ENCODE measurements at regions not wholly inside any gene's neighbourhood (a gene's known extent, or its start where the extent isn't known, plus 50 kb on each side); places are given as distances from the start of the nearest gene placed in this dataset.
A peak's percentile ranks its signal among the peaks of the same experiment; 100 is the strongest.

DNA sequence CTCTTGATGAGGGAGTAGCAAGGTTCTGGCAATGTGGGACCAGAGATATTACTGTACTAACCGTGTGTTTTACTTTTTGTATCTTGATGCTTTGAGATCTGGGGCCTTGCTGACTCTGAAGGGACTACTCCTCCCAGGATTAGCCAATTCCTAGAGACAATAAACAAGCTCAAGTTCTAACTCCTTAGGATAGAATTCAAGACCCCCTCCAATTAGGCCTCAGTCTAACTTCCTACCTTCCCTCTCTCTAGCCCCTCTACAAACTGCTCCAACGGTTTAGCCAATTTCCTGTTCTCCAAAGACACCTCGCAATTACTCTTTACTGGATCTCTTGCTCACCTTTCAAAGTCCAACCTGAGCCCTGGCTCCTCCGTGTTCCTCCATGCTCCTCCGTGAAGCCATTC lies 158.7 kb upstream of the JARID2 start:
- DNase-seq: no peak
- H3K36me3 ChIP-seq (ENCODE audit: control insufficient read depth, insufficient read depth, low read length): no peaks in the 10 kb centered on the region
- no peak overlapping the region for H3K4me3 ChIP-seq (ENCODE audit: low read depth, low read length)
- TF ChIP-seq, protein P1, sequence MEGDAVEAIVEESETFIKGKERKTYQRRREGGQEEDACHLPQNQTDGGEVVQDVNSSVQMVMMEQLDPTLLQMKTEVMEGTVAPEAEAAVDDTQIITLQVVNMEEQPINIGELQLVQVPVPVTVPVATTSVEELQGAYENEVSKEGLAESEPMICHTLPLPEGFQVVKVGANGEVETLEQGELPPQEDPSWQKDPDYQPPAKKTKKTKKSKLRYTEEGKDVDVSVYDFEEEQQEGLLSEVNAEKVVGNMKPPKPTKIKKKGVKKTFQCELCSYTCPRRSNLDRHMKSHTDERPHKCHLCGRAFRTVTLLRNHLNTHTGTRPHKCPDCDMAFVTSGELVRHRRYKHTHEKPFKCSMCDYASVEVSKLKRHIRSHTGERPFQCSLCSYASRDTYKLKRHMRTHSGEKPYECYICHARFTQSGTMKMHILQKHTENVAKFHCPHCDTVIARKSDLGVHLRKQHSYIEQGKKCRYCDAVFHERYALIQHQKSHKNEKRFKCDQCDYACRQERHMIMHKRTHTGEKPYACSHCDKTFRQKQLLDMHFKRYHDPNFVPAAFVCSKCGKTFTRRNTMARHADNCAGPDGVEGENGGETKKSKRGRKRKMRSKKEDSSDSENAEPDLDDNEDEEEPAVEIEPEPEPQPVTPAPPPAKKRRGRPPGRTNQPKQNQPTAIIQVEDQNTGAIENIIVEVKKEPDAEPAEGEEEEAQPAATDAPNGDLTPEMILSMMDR (IDR thresholded peaks at IDR 0.05; ENCODE audit: insufficient read depth in 1 of 2, low read depth in 1 of 2, low read length in 1 of 2, severe bottlenecking in 1 of 2, unreplicated experiment in 1 of 2): no peak
- H3K4me1 ChIP-seq: no peaks in the 10 kb centered on the region
- H3K9me3 ChIP-seq: no peaks in the 10 kb centered on the region
- Mint-ChIP-seq H3K27me3 (ENCODE audit: insufficient read depth, unreplicated experiment) (no peaks in the 10 kb centered on the region), H3K4me1 (ENCODE audit: low read depth, unreplicated experiment) (no peaks in the 10 kb centered on the region), H3K9me3 (ENCODE audit: unreplicated experiment) (no peaks in the 10 kb centered on the region), H3K27ac (ENCODE audit: unreplicated experiment) (no peak overlapping the region), H3K4me3 (ENCODE audit: unreplicated experiment) (no peak overlapping the region), H3K36me3 (ENCODE audit: insufficient read depth, unreplicated experiment) (no peaks in the 10 kb centered on the region)
- no peaks in the 10 kb centered on the region for H3K27me3 ChIP-seq (replicated peaks; ENCODE audit: control insufficient read depth, insufficient read depth, low read length)
- ChIA-PET POLR2A (no interaction called here), CTCF (no interaction called here)
- intact Hi-C loops (cut with micrococcal nuclease; ENCODE audit: unreplicated experiment): no loop called here
- no TSS peak for BruUV-seq (replicated peaks)

DNA sequence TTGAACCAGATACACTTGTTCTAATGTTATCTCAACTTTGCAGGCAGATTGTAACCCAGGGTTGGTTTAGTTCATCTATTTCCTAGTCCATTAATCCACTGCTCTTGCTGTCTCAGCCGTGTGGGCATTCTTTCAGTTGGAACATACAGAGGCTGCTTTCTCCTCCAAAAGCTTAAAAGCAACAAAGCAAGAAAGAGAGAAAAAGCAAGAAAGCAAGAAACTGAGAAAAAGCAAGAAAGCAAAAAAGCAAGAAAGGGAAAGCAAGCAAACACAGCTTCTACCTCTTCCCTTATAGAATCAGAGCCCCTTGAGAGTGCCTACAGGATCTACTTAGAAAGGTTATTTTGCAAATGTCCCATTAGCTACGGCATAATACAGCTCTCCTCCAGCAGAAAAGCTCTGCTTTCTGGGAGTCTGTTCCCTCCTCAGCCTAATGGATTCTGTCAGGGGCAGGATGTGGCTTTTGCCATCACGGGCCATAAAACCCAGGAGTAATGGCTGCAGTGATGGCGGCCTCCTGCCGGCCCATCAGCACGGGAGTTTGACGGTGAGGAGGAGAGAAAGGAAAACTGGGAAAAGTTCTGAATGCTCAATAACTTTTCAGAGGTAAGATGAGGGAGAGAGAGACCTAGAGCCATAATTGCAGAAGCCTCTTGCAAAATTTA lies 156.8 kb upstream of the JARID2 start:
- Mint-ChIP-seq H3K36me3 (ENCODE audit: insufficient read depth, unreplicated experiment) (no peaks in the 10 kb centered on the region), H3K27ac (ENCODE audit: unreplicated experiment) (no peak overlapping the region), H3K9me3 (ENCODE audit: unreplicated experiment) (no peaks in the 10 kb centered on the region), H3K27me3 (ENCODE audit: insufficient read depth, unreplicated experiment) (no peaks in the 10 kb centered on the region), H3K4me3 (ENCODE audit: unreplicated experiment) (no peak overlapping the region), H3K4me1 (ENCODE audit: low read depth, unreplicated experiment) (no peaks in the 10 kb centered on the region)
- Histone ChIP-seq H3K4me1 (no peaks in the 10 kb centered on the region), H3K36me3 (ENCODE audit: control insufficient read depth, insufficient read depth, low read length) (no peaks in the 10 kb centered on the region), H3K27me3 (replicated peaks; ENCODE audit: control insufficient read depth, insufficient read depth, low read length) (no peaks in the 10 kb centered on the region), H3K4me3 (ENCODE audit: low read depth, low read length) (no peak overlapping the region), H3K9me3 (no peaks in the 10 kb centered on the region)
- ChIA-PET CTCF (interaction anchor here (0.6 kb wide), 1 partner anchor 113 kb away, joined by 3 read pairs; no protein-coding TSS in a partner anchor), POLR2A (no interaction called here)
- intact Hi-C loops (cut with micrococcal nuclease; ENCODE audit: unreplicated experiment): no loop called here
- TF ChIP-seq, protein P1 (IDR thresholded peaks at IDR 0.05; ENCODE audit: insufficient read depth in 1 of 2, low read depth in 1 of 2, low read length in 1 of 2, severe bottlenecking in 1 of 2, unreplicated experiment in 1 of 2): no peak
- no peak for DNase-seq
- BruUV-seq (replicated peaks): no TSS peak

DNA sequence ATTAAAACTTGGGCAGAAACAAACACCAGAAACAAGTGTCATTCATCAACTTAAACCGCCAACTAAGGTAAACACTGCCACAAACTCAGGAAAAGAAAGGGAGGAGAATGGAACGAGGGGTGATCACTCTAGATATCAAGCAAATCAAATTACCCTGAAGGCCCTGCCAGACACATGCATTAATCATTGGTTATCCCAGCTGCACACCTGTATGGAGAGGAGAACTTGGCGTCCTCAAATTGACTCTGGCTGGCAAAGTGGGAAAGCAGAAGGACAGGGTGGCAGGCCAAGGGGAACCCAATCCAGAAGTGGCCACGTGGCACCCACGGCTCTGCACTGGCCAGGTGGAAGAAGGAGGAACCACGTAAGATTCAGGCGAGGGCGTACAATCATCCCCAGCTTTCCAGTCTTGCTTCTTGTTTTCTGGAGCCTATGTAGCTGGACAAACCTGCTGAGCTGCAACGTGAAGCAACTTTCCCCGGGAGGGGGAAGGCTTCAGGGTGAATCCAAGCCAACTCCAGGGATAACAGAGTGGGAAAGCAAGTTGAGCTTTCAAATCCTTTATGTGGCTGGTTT lies 156.2 kb upstream of the JARID2 start:
- DNase-seq: peak in 1 of 2 experiments; percentile 32
- no TSS peak for BruUV-seq (replicated peaks)
- no peak overlapping the region for H3K4me3 Mint-ChIP-seq (ENCODE audit: unreplicated experiment)
- no peaks in the 10 kb centered on the region for H3K36me3 Mint-ChIP-seq (ENCODE audit: insufficient read depth, unreplicated experiment)
- POLR2A ChIA-PET: interaction anchor here (0.6 kb wide), 1 partner anchor 304 kb away, joined by 6 read pairs; no protein-coding TSS in a partner anchor
- intact Hi-C loops (cut with micrococcal nuclease; ENCODE audit: unreplicated experiment): no loop called here
- TF ChIP-seq, protein P1 (IDR thresholded peaks at IDR 0.05; ENCODE audit: insufficient read depth in 1 of 2, low read depth in 1 of 2, low read length in 1 of 2, severe bottlenecking in 1 of 2, unreplicated experiment in 1 of 2): no peak
- no peaks in the 10 kb centered on the region for H3K27me3 Mint-ChIP-seq (ENCODE audit: insufficient read depth, unreplicated experiment)
- Histone ChIP-seq H3K4me1 (no peaks in the 10 kb centered on the region), H3K9me3 (no peaks in the 10 kb centered on the region), H3K4me3 (ENCODE audit: low read depth, low read length) (no peak overlapping the region), H3K36me3 (ENCODE audit: control insufficient read depth, insufficient read depth, low read length) (no peaks in the 10 kb centered on the region), H3K27me3 (replicated peaks; ENCODE audit: control insufficient read depth, insufficient read depth, low read length) (no peaks in the 10 kb centered on the region)
- H3K4me1 Mint-ChIP-seq (ENCODE audit: low read depth, unreplicated experiment): no peaks in the 10 kb centered on the region
- H3K27ac Mint-ChIP-seq (ENCODE audit: unreplicated experiment): no peak overlapping the region
- CTCF ChIA-PET: no interaction called here
- H3K9me3 Mint-ChIP-seq (ENCODE audit: unreplicated experiment): no peaks in the 10 kb centered on the region

All from Caco-2 (cell line).